GM19468 (cell line): ENCODE measurements at regions not wholly inside any gene's neighbourhood (a gene's known extent, or its start where the extent isn't known, plus 50 kb on each side); places are given as distances from the start of the nearest gene placed in this dataset.

Source experiments
- ATAC-seq: cut with Tn5 transposase; IDR thresholded peaks from one replicate; pipeline ENCODE4 v1.9.1; 2021; ENCODE audit warnings: mild to moderate bottlenecking, moderate library complexity, moderate number of reproducible peaks; ENCODE audit not compliant: unreplicated experiment; ENCODE audit errors: extremely low read depth

- ATAC-seq = no peak
These were observed 757.6 kb downstream of the LIG4 start for GRCh38 chr13:107457686-107458085.

- ATAC-seq = no peak
These were observed 758.9 kb downstream of the LIG4 start for GRCh38 chr13:107456431-107456830.

GRCh38 chr13:107452833-107453232 lies 762.5 kb downstream of the LIG4 start:
- ATAC-seq = no peak

GRCh38 chr13:107450931-107451330 lies 764.4 kb downstream of the LIG4 start:
- ATAC-seq = no peak

- no peak for ATAC-seq
These were observed 764.9 kb downstream of the LIG4 start for GRCh38 chr13:107450431-107450830.

GRCh38 chr13:107447591-107447990 lies 767.7 kb downstream of the LIG4 start:
- no peak for ATAC-seq

GRCh38 chr13:107441279-107441678 lies 774.1 kb downstream of the LIG4 start:
- ATAC-seq = no peak

GRCh38 chr13:107438251-107438650 lies 777.1 kb downstream of the LIG4 start:
- ATAC-seq = no peak

- no peak for ATAC-seq
These were observed 781.0 kb downstream of the LIG4 start for GRCh38 chr13:107434347-107434746.

GRCh38 chr13:107427536-107427935 lies 787.8 kb downstream of the LIG4 start:
- no peak for ATAC-seq

GRCh38 chr13:107422421-107422820 lies 792.9 kb downstream of the LIG4 start:
- no peak for ATAC-seq

GRCh38 chr13:107421951-107422350 lies 793.4 kb downstream of the LIG4 start:
- ATAC-seq = no peak

- no peak for ATAC-seq
These were observed 794.3 kb downstream of the LIG4 start for GRCh38 chr13:107421028-107421427.

- ATAC-seq = no peak
These were observed 802.3 kb downstream of the LIG4 start for GRCh38 chr13:107413005-107413404.

- no peak for ATAC-seq
These were observed 808.3 kb downstream of the LIG4 start for GRCh38 chr13:107407074-107407473.

GRCh38 chr13:107395927-107396662 lies 819.2 kb downstream of the LIG4 start:
- ATAC-seq = no peak

GRCh38 chr13:107392205-107392604 lies 823.1 kb downstream of the LIG4 start:
- no peak for ATAC-seq

- no peak for ATAC-seq
These were observed 819.6 kb upstream of the ARGLU1 start for GRCh38 chr13:107387525-107387924.

- ATAC-seq = no peak
These were observed 811.6 kb upstream of the ARGLU1 start for GRCh38 chr13:107379407-107380155.

- no peak for ATAC-seq
These were observed 808.6 kb upstream of the ARGLU1 start for GRCh38 chr13:107376341-107377125.
